ENCODE measurements at regions not wholly inside any gene's neighbourhood (a gene's known extent, or its start where the extent isn't known, plus 50 kb on each side); places are given as distances from the start of the nearest gene placed in this dataset.

- H3K27ac ChIP-seq (ENCODE audit: low read depth, low read length, poor library complexity, severe bottlenecking): no peak overlapping the region
- no peak overlapping the region for H3K4me3 ChIP-seq (ENCODE audit: low read depth, low read length, poor library complexity, severe bottlenecking)
- no peak for TF ChIP-seq CTCF (IDR thresholded peaks at IDR 0.05; ENCODE audit: low read length)
- TF ChIP-seq EZH2 (IDR thresholded peaks at IDR 0.05; ENCODE audit: borderline replicate concordance, low read length): no peak
- no peak overlapping the region for H3K9ac ChIP-seq (ENCODE audit: low read length)
- H2AFZ ChIP-seq (ENCODE audit: low read length): no peak overlapping the region
- H3K4me2 ChIP-seq (ENCODE audit: low read length): no peak overlapping the region
- H3K27me3 ChIP-seq (ENCODE audit: insufficient read depth, low read length): no peaks in the 10 kb centered on the region
- H4K20me1 ChIP-seq (ENCODE audit: insufficient read depth, low read length): no peaks in the 10 kb centered on the region
- no peaks in the 10 kb centered on the region for H3K36me3 ChIP-seq (ENCODE audit: insufficient read depth, low read length)
- H3K9me3 ChIP-seq (ENCODE audit: low read length): no peaks in the 10 kb centered on the region
- H3K9me2 ChIP-seq (ENCODE audit: low read depth, low read length): no peaks in the 10 kb centered on the region
- no peaks in the 10 kb centered on the region for H3K4me1 ChIP-seq (ENCODE audit: insufficient read depth, low read length, severe bottlenecking)
- no peaks in the 10 kb centered on the region for H3K79me2 ChIP-seq (ENCODE audit: insufficient read depth, low read length)
- no peaks in the 10 kb centered on the region for H3F3A ChIP-seq (ENCODE audit: insufficient read depth, low read length)
Observed at GRCh38 chr6:23600118-23600517, 525.9 kb upstream of the NRSN1 start.

GRCh38 chr6:23601811-23602345 is 524.1 kb upstream of the NRSN1 start:
- Histone ChIP-seq H3K4me3 (ENCODE audit: low read depth, low read length, poor library complexity, severe bottlenecking) (no peak overlapping the region), H3K27me3 (ENCODE audit: insufficient read depth, low read length) (no peaks in the 10 kb centered on the region), H3K36me3 (ENCODE audit: insufficient read depth, low read length) (no peaks in the 10 kb centered on the region), H3K9me3 (ENCODE audit: low read length) (no peaks in the 10 kb centered on the region), H3K27ac (ENCODE audit: low read depth, low read length, poor library complexity, severe bottlenecking) (no peak overlapping the region), H3K9me2 (ENCODE audit: low read depth, low read length) (no peaks in the 10 kb centered on the region), H3K9ac (ENCODE audit: low read length) (no peak overlapping the region), H4K20me1 (ENCODE audit: insufficient read depth, low read length) (no peaks in the 10 kb centered on the region), H3K4me2 (ENCODE audit: low read length) (no peak overlapping the region), H2AFZ (ENCODE audit: low read length) (no peak overlapping the region), H3K79me2 (ENCODE audit: insufficient read depth, low read length) (no peaks in the 10 kb centered on the region), H3K4me1 (ENCODE audit: insufficient read depth, low read length, severe bottlenecking) (no peaks in the 10 kb centered on the region), H3F3A (ENCODE audit: insufficient read depth, low read length) (no peaks in the 10 kb centered on the region)
- TF ChIP-seq CTCF (IDR thresholded peaks at IDR 0.05; ENCODE audit: low read length): no peak

- no peaks in the 10 kb centered on the region for H3K9me2 ChIP-seq (ENCODE audit: low read depth, low read length)
- no peak overlapping the region for H3K9ac ChIP-seq (ENCODE audit: low read length)
- no peak overlapping the region for H3K4me2 ChIP-seq (ENCODE audit: low read length)
- no peaks in the 10 kb centered on the region for H3K27me3 ChIP-seq (ENCODE audit: insufficient read depth, low read length)
- H2AFZ ChIP-seq (ENCODE audit: low read length): no peak overlapping the region
- H3K36me3 ChIP-seq (ENCODE audit: insufficient read depth, low read length): no peaks in the 10 kb centered on the region
- H3K4me3 ChIP-seq (ENCODE audit: low read depth, low read length, poor library complexity, severe bottlenecking): no peak overlapping the region
- H3F3A ChIP-seq (ENCODE audit: insufficient read depth, low read length): no peaks in the 10 kb centered on the region
- no peaks in the 10 kb centered on the region for H3K79me2 ChIP-seq (ENCODE audit: insufficient read depth, low read length)
- H3K9me3 ChIP-seq (ENCODE audit: low read length): no peaks in the 10 kb centered on the region
- H4K20me1 ChIP-seq (ENCODE audit: insufficient read depth, low read length): no peaks in the 10 kb centered on the region
- no peaks in the 10 kb centered on the region for H3K4me1 ChIP-seq (ENCODE audit: insufficient read depth, low read length, severe bottlenecking)
- no peak overlapping the region for H3K27ac ChIP-seq (ENCODE audit: low read depth, low read length, poor library complexity, severe bottlenecking)
- TF ChIP-seq EZH2 (IDR thresholded peaks at IDR 0.05; ENCODE audit: borderline replicate concordance, low read length): no peak
- TF ChIP-seq CTCF (IDR thresholded peaks at IDR 0.05; ENCODE audit: low read length): no peak
Observed at GRCh38 chr6:23608931-23609435, 517.0 kb upstream of the NRSN1 start.

Data from OCI-LY1 (cell line).